Vagina (tissue), 2 donors: ENCODE measurements at regions not wholly inside any gene's neighbourhood (a gene's known extent, or its start where the extent isn't known, plus 50 kb on each side); places are given as distances from the start of the nearest gene placed in this dataset.

Experiments
- DNase-seq, 2 donors: peaks; one replicate each; pipeline ENCODE4 v3.0.0-alpha.2; 2017; ENCODE audit errors: extremely low spot score in 2 of 2
- H3K27ac ChIP-seq: fragments of 200-600 bp; sonication (generic); one replicate; pipeline ENCODE4 v1.5.1; 2019
- H3K27me3 ChIP-seq: fragments of 200-600 bp; sonication (generic); one replicate; pipeline ENCODE4 v1.5.1; 2019
- H3K36me3 ChIP-seq, 2 donors: fragments of 200-600 bp; sonication (generic); one replicate each; pipeline ENCODE4 v1.5.1; 2017 to 2019
- H3K4me1 ChIP-seq: fragments of 200-600 bp; sonication (generic); one replicate; pipeline ENCODE4 v1.5.1; 2019
- H3K4me3 ChIP-seq, 2 donors: fragments of 200-600 bp; sonication (generic); 1 replicate in 1 of 2; 2 replicates in 1 of 2; pipeline ENCODE4 v1.5.1; 2016 to 2019
- H3K9me3 ChIP-seq: fragments of 200-600 bp; sonication (generic); one replicate; pipeline ENCODE4 v1.5.1; 2019
- CTCF ChIP-seq, 3 experiments: fragments of 450-650 bp in 2 of 3; fragments of 200-600 bp in 1 of 3; sonication (generic) in 1 of 3; IDR thresholded peaks; one replicate each; pipeline ENCODE4 v1.5.1; 2017 to 2019; ENCODE audit warnings: antibody characterized with exemption in 3 of 3, mild to moderate bottlenecking in 2 of 3, moderate library complexity in 2 of 3
- POLR2A ChIP-seq, 2 donors: fragments of 450-650 bp; IDR thresholded peaks; one replicate each; pipeline ENCODE4 v1.6.1; 2017; ENCODE audit warnings: antibody characterized with exemption in 2 of 2, mild to moderate bottlenecking in 2 of 2, moderate library complexity in 2 of 2
- POLR2AphosphoS5 ChIP-seq, 2 donors: sonication (generic); formaldehyde crosslinking; IDR thresholded peaks; one replicate each; pipeline ENCODE4 v1.9.0; 2017; ENCODE audit warnings: antibody characterized with exemption in 2 of 2, mild to moderate bottlenecking in 2 of 2, low read depth in 1 of 2; ENCODE audit not compliant: insufficient read depth in 1 of 2
- intact Hi-C: fragments of 100-400 bp; cut with DNase I; formaldehyde crosslinking; loops from one replicate; pipeline ENCODE4 v1.15.1; 2023

GRCh38 chr2:14909795-14910194, 277.3 kb downstream of the LRATD1 start:
- TF ChIP-seq POLR2A (IDR thresholded peaks at IDR 0.05) (no peak), POLR2AphosphoS5 (IDR thresholded peaks at IDR 0.05; ENCODE audit: insufficient read depth in 1 of 2, low read depth in 1 of 2) (no peak), CTCF (IDR thresholded peaks at IDR 0.05) (no peak)
- intact Hi-C loops: no loop called here
- Histone ChIP-seq H3K4me1 (no peaks in the 10 kb centered on the region), H3K9me3 (no peaks in the 10 kb centered on the region), H3K36me3 (no peaks in the 10 kb centered on the region), H3K4me3 (no peak overlapping the region), H3K27ac (no peak overlapping the region), H3K27me3 (no peaks in the 10 kb centered on the region)
- DNase-seq: no peak

GRCh38 chr2:14910654-14911053, 278.1 kb downstream of the LRATD1 start:
- no peaks in the 10 kb centered on the region for H3K36me3 ChIP-seq
- no peak for DNase-seq
- no peaks in the 10 kb centered on the region for H3K9me3 ChIP-seq
- intact Hi-C loops: no loop called here
- H3K27ac ChIP-seq: no peak overlapping the region
- no peaks in the 10 kb centered on the region for H3K4me1 ChIP-seq
- H3K4me3 ChIP-seq: no peak overlapping the region
- TF ChIP-seq CTCF (IDR thresholded peaks at IDR 0.05) (no peak), POLR2AphosphoS5 (IDR thresholded peaks at IDR 0.05; ENCODE audit: insufficient read depth in 1 of 2, low read depth in 1 of 2) (no peak), POLR2A (IDR thresholded peaks at IDR 0.05) (no peak)
- H3K27me3 ChIP-seq: no peaks in the 10 kb centered on the region

- Histone ChIP-seq H3K36me3 (no peaks in the 10 kb centered on the region), H3K27ac (no peak overlapping the region), H3K4me3 (no peak overlapping the region), H3K27me3 (no peaks in the 10 kb centered on the region), H3K9me3 (no peaks in the 10 kb centered on the region), H3K4me1 (no peaks in the 10 kb centered on the region)
- DNase-seq: no peak
- intact Hi-C loops: no loop called here
- TF ChIP-seq POLR2A (IDR thresholded peaks at IDR 0.05) (no peak), POLR2AphosphoS5 (IDR thresholded peaks at IDR 0.05; ENCODE audit: insufficient read depth in 1 of 2, low read depth in 1 of 2) (no peak), CTCF (IDR thresholded peaks at IDR 0.05) (no peak)
These were observed 283.5 kb downstream of the LRATD1 start for GRCh38 chr2:14915983-14916382.

- Histone ChIP-seq H3K4me1 (no peaks in the 10 kb centered on the region), H3K9me3 (no peaks in the 10 kb centered on the region), H3K27ac (no peak overlapping the region), H3K36me3 (no peaks in the 10 kb centered on the region), H3K4me3 (no peak overlapping the region), H3K27me3 (no peaks in the 10 kb centered on the region)
- TF ChIP-seq CTCF (IDR thresholded peaks at IDR 0.05) (no peak), POLR2A (IDR thresholded peaks at IDR 0.05) (no peak), POLR2AphosphoS5 (IDR thresholded peaks at IDR 0.05; ENCODE audit: insufficient read depth in 1 of 2, low read depth in 1 of 2) (no peak)
- DNase-seq: no peak
- intact Hi-C loops: no loop called here
These were observed 291.5 kb downstream of the LRATD1 start for GRCh38 chr2:14923820-14924580.

GRCh38 chr2:14925471-14925870, 293.0 kb downstream of the LRATD1 start:
- Histone ChIP-seq H3K27me3 (no peaks in the 10 kb centered on the region), H3K27ac (no peak overlapping the region), H3K4me1 (no peaks in the 10 kb centered on the region), H3K9me3 (no peaks in the 10 kb centered on the region), H3K36me3 (no peaks in the 10 kb centered on the region), H3K4me3 (no peak overlapping the region)
- TF ChIP-seq POLR2A (IDR thresholded peaks at IDR 0.05) (no peak), CTCF (IDR thresholded peaks at IDR 0.05) (no peak)
- intact Hi-C loops: no loop called here
- no peak for DNase-seq
